Stimulated activated CD8-positive, alpha-beta memory T cell treated with anti-CD3 and anti-CD28 coated beads, Interleukin-12 subunit alpha, Interleukin-12 subunit beta, amount 100 ng/mL, for 4 hours (primary cell): ENCODE measurements at regions not wholly inside any gene's neighbourhood (a gene's known extent, or its start where the extent isn't known, plus 50 kb on each side); places are given as distances from the start of the nearest gene placed in this dataset.

Source experiments
- DNase-seq: peaks from one replicate; pipeline ENCODE4 v3.0.0-alpha.2; 2020; ENCODE audit warnings: low read depth

- DNase-seq = no peak
Measured at GRCh38 chr6:138577151-138577915, 78.0 kb upstream of the NHSL1 start.

DNA sequence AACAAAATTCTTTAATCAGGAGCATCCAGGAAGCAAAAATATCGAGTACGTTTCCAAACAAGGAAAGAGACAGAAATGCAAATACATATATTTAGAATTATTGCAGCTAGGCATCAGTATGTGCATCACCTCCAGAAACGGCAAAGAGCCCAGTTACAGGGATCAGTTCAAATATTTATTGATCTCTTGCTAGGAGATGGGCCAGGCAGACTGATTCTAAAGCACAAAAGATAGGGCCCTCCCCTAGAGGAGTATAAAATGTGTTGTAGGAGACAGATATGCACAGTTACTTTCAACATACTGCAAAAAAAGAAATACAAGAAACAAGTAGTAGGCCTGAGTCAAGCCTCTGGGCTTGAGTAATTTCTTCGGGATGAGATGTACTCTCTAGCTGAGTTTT lies 80.7 kb upstream of the NHSL1 start:
- DNase-seq = no peak

DNA sequence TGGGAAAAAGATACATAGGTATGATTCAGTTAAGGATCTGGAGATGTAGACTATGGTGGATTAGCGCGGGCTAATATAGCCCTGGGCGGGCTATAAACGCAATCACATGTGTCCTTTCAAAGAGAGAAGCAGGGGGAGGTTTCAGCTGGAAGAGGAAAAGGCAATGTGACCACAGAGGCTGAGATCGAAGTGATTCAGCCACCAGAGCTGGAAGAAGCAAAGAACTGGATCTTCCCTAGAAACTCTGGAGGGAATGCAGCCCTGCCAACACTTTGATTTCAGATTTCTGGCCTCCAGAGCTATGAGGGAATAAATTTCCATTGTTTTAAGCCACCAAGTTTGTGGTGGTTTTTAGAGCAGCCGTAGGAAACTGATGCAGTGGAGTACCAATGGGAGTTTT lies 81.5 kb upstream of the NHSL1 start:
- no peak for DNase-seq

- no peak for DNase-seq
Measured at GRCh38 chr6:138582573-138582972, 83.3 kb upstream of the NHSL1 start.

GRCh38 chr6:138586638-138587037 lies 87.3 kb upstream of the NHSL1 start:
- DNase-seq = no peak

DNA sequence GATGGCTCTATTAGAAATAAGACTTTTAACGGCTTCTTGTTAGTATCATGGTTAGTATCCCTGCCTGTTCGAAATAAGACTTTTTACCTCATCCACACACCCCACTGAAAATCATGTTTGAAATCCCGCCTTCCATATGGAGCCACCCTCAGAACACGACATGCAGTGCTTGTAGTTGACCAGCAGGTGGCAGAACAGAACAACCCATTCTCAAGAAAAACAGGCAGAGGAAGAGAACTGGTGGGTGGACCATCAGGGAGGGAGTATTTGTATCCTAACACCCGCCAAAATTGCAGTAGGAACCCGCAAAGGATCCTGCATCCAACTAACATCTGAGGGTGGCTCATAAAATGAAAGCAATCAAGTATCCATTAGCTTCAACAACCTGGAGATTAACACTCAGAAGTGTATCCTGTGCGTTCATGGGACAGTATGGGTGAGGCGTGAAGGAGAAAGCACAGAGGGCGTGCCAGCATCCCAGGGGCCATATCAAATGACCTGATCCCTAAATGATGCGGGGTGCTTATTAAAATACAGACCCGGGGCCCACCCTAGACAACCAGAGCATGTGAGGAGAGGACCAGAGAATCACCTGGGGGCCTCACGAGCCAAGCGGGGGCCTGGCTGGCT lies 89.6 kb upstream of the NHSL1 start:
- no peak for DNase-seq

GRCh38 chr6:138590796-138591709 lies 91.8 kb upstream of the NHSL1 start:
- no peak for DNase-seq

DNA sequence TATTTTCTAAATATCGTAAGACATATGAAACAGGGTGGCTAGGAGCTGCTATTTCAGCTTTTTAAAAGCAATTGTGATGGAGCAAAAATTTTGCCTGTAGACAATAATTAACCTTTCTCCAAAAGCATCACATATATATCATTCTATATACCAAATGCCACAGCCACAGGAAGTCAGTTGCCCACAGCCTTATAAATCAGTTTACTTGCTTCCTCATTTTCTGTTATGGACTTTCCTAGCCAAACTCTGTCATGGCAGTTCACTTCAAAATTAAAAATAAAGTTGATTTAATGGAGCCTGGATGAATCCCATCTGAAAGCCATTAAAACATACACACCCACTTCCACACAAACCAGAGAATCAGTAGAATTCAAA lies 93.4 kb upstream of the NHSL1 start:
- no peak for DNase-seq

- no peak for DNase-seq
Measured at GRCh38 chr6:138593124-138593877, 94.0 kb upstream of the NHSL1 start.

DNA sequence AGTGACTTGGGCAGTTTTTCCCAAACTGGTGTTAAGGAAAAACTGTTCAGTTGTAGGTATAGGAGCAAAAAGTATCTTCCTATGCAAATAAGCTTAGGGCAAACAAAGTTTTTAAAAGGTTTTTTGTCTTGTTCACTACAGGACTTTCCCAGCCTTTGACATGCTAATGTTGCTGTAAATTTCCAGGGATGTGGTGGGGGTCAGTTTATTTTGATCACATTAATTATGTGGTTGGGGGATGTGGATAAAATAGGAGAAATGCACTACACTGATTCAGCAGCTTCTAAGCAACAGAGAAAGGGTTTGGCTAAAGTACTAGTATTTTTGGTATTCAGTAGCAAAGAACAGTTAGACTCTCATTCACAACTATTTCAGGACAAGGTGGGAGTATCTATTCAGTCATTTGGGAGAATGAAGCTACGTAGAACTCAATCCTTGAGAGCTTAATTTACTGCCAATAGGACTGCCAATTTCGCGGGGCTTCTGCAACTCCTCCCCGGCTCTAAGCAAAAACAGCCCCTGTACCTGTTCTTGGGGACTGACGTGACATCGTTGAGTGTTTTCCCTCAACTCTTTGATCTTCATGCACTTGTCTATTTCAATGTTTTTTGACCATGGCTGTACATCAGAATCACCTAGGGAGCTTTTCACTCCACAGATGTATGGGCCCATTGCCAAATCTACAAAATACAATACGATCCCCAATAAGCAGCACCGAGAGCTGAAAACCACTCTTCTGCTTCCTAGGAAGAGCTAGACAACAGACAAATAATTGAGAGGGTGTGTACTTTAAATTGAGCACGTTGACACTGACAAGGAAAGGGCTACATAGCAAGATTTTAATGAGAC lies 94.8 kb upstream of the NHSL1 start:
- DNase-seq = no peak

DNA sequence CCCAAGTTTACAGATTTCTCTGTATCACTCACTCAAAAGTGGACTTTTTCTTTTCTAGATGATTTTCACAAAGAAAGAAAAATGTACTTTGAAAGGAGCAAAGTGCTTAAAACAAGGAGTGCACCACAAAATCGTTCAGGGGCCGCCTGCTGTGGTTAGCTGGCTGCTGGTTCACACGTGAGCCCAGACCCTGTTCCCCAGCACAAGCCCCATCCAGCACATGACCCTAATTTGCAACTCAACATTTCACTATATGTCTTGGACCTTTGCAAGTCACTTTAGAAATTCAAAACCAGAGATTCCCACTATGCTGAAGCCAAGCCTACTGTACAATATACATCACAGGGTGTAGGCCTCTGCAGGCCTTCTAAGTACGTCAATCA lies 95.5 kb upstream of the NHSL1 start:
- DNase-seq = no peak

GRCh38 chr6:138596126-138596525 lies 96.8 kb upstream of the NHSL1 start:
- no peak for DNase-seq

- DNase-seq = no peak
Measured at GRCh38 chr6:138596591-138596990, 97.3 kb upstream of the NHSL1 start.

DNA sequence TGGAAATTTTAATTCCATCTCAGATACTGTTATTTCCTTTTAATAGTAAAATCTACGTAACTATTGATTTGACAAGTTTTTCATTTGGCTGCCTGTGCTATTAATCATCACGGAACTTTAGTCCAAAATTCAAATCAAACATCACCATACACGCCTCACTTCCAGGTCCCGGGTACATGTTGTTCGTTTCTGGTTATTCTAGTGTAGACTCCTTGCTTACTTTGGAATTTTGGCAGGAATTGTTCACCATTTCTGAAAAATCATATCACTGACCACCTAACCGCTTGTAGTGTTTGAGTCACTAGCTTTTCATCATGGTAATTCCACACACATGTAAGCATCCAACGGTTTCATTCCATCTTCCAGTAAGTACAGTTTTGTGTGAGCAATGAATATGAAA lies 98.0 kb upstream of the NHSL1 start:
- no peak for DNase-seq

DNA sequence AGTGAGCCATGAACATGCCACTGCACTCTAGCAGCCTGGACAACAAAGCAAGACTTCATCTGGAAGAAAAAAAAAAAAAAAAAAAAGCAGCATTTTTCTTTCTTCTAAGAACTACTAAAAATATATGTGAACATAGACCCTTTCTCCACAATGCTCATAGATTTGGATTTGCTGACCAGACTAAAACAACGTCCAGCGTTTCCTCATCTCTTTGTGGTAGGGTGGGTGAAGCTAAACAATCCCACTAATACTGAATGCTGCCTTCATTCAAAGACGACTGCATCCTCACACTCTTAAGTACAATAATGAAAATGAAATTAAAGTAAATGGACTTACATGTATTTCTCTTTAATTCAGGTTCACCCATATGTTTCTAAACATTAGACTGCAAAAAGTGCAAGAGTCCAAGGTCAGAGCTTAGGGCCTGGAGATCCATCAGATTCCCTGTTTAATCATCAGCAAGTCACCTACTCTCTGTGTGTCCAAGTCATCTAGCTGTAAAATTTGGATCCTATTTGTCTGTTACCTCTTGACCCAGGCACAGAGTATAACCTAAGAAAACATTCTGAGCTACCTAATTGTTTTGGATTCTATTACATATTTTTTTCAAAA lies 99.4 kb upstream of the NHSL1 start:
- no peak for DNase-seq

DNA sequence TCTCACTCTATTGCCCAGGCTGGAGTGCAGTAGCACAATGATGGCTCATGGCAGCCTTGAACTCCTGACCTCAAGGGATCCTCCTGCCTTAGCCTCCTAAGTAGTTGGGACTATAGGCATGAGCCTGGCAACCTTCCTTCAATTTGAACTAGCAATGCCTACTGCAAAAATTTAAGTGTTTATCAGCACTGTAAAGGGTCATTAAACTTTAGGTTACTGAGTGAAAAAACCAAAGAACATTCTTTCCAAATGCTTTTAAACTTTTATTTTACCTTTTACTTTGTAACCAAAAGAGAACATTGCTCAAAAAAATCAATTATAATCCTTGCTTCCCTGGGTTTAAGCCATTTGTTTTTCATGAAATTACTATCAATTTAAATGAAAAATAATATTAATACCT lies 101.0 kb upstream of the NHSL1 start:
- DNase-seq = no peak

DNA sequence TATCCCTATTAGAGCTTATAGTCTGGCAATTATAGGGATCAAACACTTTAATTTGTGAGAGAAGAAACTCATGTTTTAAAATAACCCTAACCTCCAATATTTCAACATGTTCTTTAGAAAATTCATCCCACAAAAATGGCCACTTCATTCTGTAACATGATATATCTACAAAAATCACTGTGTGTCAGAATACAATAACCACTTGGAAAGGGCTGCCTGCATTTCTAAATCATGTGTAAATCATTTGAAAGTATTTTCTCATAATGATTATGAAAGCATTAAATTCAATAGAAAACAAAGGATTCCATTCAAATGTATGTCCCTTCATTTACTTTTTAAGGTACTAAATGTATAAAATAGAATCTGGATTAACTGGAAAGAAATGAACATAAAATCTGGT lies 101.4 kb upstream of the NHSL1 start:
- DNase-seq = no peak

DNA sequence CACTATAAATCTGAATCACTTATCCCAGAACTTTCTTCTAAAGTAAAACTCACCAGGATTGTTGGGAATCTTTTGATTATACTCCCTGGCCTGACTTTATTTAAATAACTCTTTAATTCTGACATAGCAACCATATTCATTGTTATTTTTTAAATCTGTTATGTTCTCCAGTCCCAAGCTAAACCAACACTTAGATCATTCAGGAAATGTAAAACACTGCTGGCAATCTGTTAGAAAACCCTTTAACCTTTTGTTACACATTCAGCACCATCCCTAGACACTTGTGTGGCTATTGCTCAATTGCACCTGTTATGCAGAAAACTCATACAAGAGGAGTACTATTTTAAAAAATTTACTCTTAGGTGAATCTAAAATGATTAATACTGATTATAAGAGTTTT lies 101.8 kb upstream of the NHSL1 start:
- DNase-seq = no peak

- DNase-seq = no peak
Measured at GRCh38 chr6:138605958-138606357, 106.7 kb upstream of the NHSL1 start.

GRCh38 chr6:138607478-138608433 lies 108.5 kb upstream of the NHSL1 start:
- DNase-seq = no peak
